ENCODE measurements at regions not wholly inside any gene's neighbourhood (a gene's known extent, or its start where the extent isn't known, plus 50 kb on each side); places are given as distances from the start of the nearest gene placed in this dataset.

GRCh38 chr5:1643651-1644392 is 120.1 kb upstream of the LPCAT1 start:
- Histone ChIP-seq H3K9me3 (no peaks in the 10 kb centered on the region), H3K4me3 (no peak overlapping the region), H3K27ac (no peak overlapping the region), H3K4me1 (peaks cover 0 to 17% (median 7%) of the 10 kb centered on the region in 3 donors), H3K36me3 (no peaks in the 10 kb centered on the region), H3K27me3 (peaks cover 7 to 56% (median 10%) of the 10 kb centered on the region in 4 donors)
- DNase-seq, result no peak
- intact Hi-C loops (cut with DNase I), result loop anchor here (5.0 kb wide), 1 partner anchor 477 kb away; no protein-coding TSS in a partner anchor
- WGBS, 2 donors, result 22 to 27% methylated on average over 10 to 13 of the region's 14 CpGs
- TF ChIP-seq POLR2A (IDR thresholded peaks at IDR 0.05), result no peak
- TF ChIP-seq CTCF (IDR thresholded peaks at IDR 0.05), result no peak

GRCh38 chr5:1642621-1643061 is 118.9 kb upstream of the LPCAT1 start:
- no peak overlapping the region for H3K4me3 ChIP-seq
- peaks cover 7 to 47% (median 10%) of the 10 kb centered on the region in 4 donors for H3K27me3 ChIP-seq
- intact Hi-C loops (cut with DNase I), result loop anchor here (5.0 kb wide), 1 partner anchor 475 kb away; no protein-coding TSS in a partner anchor
- DNase-seq, result no peak
- H3K27ac ChIP-seq, result no peak overlapping the region
- no peaks in the 10 kb centered on the region for H3K36me3 ChIP-seq
- TF ChIP-seq CTCF (IDR thresholded peaks at IDR 0.05), result no peak
- no peak for TF ChIP-seq POLR2A (IDR thresholded peaks at IDR 0.05)
- H3K4me1 ChIP-seq, result peaks cover 0 to 17% (median 7%) of the 10 kb centered on the region in 3 donors
- no CpG with 5 or more reads among the region's 11 CpGs for WGBS, 2 donors
- no peaks in the 10 kb centered on the region for H3K9me3 ChIP-seq

GRCh38 chr5:1642221-1642620 is 118.5 kb upstream of the LPCAT1 start:
- TF ChIP-seq CTCF (IDR thresholded peaks at IDR 0.05), result no peak
- no peak for TF ChIP-seq POLR2A (IDR thresholded peaks at IDR 0.05)
- H3K27me3 ChIP-seq, result peaks cover 7 to 45% (median 10%) of the 10 kb centered on the region in 4 donors
- H3K4me1 ChIP-seq, result peaks cover 0 to 17% (median 7%) of the 10 kb centered on the region in 3 donors
- intact Hi-C loops (cut with DNase I), result loop anchor here (5.0 kb wide), 1 partner anchor 475 kb away; no protein-coding TSS in a partner anchor
- H3K36me3 ChIP-seq, result no peaks in the 10 kb centered on the region
- 68 to 78% methylated on average over 7 to 8 of the region's 8 CpGs for WGBS, 2 donors
- no peak for DNase-seq
- no peak overlapping the region for H3K27ac ChIP-seq
- H3K4me3 ChIP-seq, result no peak overlapping the region
- H3K9me3 ChIP-seq, result no peaks in the 10 kb centered on the region

- TF ChIP-seq CTCF (IDR thresholded peaks at IDR 0.05) (peak; percentile 64 to 91 (median 86)), POLR2A (IDR thresholded peaks at IDR 0.05) (no peak)
- no peak overlapping the region for H3K4me3 ChIP-seq
- DNase-seq, result peak; percentile 41
- intact Hi-C loops (cut with DNase I), result loop anchor here (5.0 kb wide), 1 partner anchor 474 kb away; no protein-coding TSS in a partner anchor
- H3K9me3 ChIP-seq, result no peaks in the 10 kb centered on the region
- no peak overlapping the region for H3K27ac ChIP-seq
- H3K4me1 ChIP-seq, result peaks cover 0 to 17% (median 7%) of the 10 kb centered on the region in 3 donors
- WGBS, 2 donors, result 1 to 2% methylated on average over 12 of the region's 12 CpGs
- peaks cover 7 to 45% (median 10%) of the 10 kb centered on the region in 4 donors for H3K27me3 ChIP-seq
- H3K36me3 ChIP-seq, result no peaks in the 10 kb centered on the region
These were observed 117.9 kb upstream of the LPCAT1 start for GRCh38 chr5:1641560-1642166.

- no peak for TF ChIP-seq CTCF (IDR thresholded peaks at IDR 0.05)
- TF ChIP-seq POLR2A (IDR thresholded peaks at IDR 0.05), result no peak
- Histone ChIP-seq H3K9me3 (no peaks in the 10 kb centered on the region), H3K36me3 (no peaks in the 10 kb centered on the region), H3K27ac (no peak overlapping the region), H3K4me3 (no peak overlapping the region), H3K27me3 (peaks cover 7 to 45% (median 10%) of the 10 kb centered on the region in 4 donors), H3K4me1 (peaks cover 0 to 17% (median 7%) of the 10 kb centered on the region in 3 donors)
- intact Hi-C loops (cut with DNase I), result loop anchor here (5.0 kb wide), 1 partner anchor 474 kb away; no protein-coding TSS in a partner anchor
- no peak for DNase-seq
- WGBS, 2 donors, result 53 to 70% methylated on average over 11 to 12 of the region's 16 CpGs
These were observed 117.3 kb upstream of the LPCAT1 start for GRCh38 chr5:1641041-1641440.

Measured in esophagus squamous epithelium (tissue), 5 donors.